ENCODE measurements at regions not wholly inside any gene's neighbourhood (a gene's known extent, or its start where the extent isn't known, plus 50 kb on each side); places are given as distances from the start of the nearest gene placed in this dataset.

DNA sequence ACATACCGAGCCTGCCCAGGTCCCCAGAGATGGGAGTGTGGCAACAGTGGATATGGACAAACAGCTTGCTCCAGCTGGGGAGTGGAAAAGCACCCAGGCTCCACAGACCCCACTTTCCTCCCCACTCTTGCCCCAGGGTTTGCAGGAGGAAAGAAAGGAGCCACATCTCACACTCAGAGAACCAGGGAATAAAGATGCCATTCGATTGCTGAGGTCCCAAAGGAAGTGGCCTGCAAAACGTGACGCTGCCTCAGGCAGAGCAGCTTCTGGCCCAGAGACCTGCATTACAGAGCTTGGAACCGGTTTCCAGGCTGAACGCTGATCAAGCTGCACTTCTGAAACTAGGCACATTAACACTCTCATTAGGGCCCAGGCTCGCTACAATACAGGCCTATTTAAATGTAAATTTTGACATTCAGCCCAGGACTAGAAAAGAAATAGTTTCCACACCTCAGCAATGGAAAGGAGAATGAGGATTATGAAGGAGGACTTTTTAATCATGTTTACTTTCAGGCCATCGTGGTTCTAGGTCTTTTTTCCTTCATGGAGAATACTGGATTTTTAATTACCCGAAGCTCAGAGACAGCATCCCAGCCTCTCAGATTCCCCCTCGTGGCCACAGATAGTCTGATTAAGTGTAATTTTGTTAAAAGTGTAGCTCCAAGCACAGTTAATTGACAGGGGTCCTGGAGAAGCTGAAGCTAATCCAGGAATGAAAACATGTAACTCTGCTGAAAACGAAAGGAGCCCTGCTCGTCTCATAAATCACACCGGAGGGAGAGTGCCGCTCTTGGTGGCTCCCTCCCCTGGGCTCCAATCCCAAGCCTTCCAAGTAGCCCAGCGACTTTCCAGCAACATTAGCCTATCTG lies 221.3 kb upstream of the RAB6C start:
- Histone ChIP-seq H4K20me1 (replicated peaks; ENCODE audit: control insufficient read depth, extremely low read depth, insufficient read depth, low read length) (no peaks in the 10 kb centered on the region), H3K4me3 (replicated peaks in 1 of 3; ENCODE audit: insufficient read depth in 1 of 3, low read depth in 1 of 3, low read length in 3 of 3) (no peak overlapping the region), H3K9me1 (replicated peaks; ENCODE audit: control insufficient read depth, extremely low read depth, insufficient read depth, low read length) (no peaks in the 10 kb centered on the region), H3K4me2 (ENCODE audit: insufficient read depth, low read length) (no peak overlapping the region), H3K9me3 (replicated peaks; ENCODE audit: control insufficient read depth, insufficient read depth, low read length) (peaks cover 2% of the 10 kb centered on the region), H3K9ac (replicated peaks; ENCODE audit: extremely low read depth, insufficient read depth, low read length) (no peak overlapping the region), H3K27me3 (ENCODE audit: control insufficient read depth in 2 of 2, insufficient read depth in 2 of 2, low read length in 2 of 2) (no peaks in the 10 kb centered on the region), H3K4me1 (ENCODE audit: control insufficient read depth, extremely low read depth, insufficient read depth, low read length) (no peaks in the 10 kb centered on the region), H3K36me3 (ENCODE audit: control insufficient read depth in 2 of 2, extremely low read depth in 1 of 2, insufficient read depth in 2 of 2, low read length in 2 of 2) (no peaks in the 10 kb centered on the region), H3K27ac (ENCODE audit: insufficient read depth, low read depth, low read length) (no peak overlapping the region), H3K79me2 (ENCODE audit: control insufficient read depth, insufficient read depth, low read length) (no peaks in the 10 kb centered on the region), H2AFZ (ENCODE audit: low read depth, low read length) (no peak overlapping the region)
- no peak for DNase-seq (ENCODE audit: low read depth, low spot score)
- dilution Hi-C loops (cut with MboI; ENCODE audit: extremely low pct_ligation_motif_present, low sequenced_read_pairs), result no loop called here
- no peak for TF ChIP-seq FOS (IDR thresholded peaks at IDR 0.05; ENCODE audit: borderline replicate concordance, insufficient read depth, low read length)
- no peak for TF ChIP-seq POLR2A (IDR thresholded peaks at IDR 0.05; ENCODE audit: low read depth, low read length)
- no peak for TF ChIP-seq JUN (IDR thresholded peaks at IDR 0.05; ENCODE audit: borderline replicate concordance, insufficient read depth, insufficient read length, low read depth)
- TF ChIP-seq POLR2AphosphoS5 (IDR thresholded peaks at IDR 0.05; ENCODE audit: insufficient read depth, low read depth, low read length), result no peak
- TF ChIP-seq MYC (IDR thresholded peaks at IDR 0.05; ENCODE audit: low read depth, low read length), result no peak
- no peak for TF ChIP-seq GATA2 (IDR thresholded peaks at IDR 0.05; ENCODE audit: insufficient read depth, insufficient read length, low read depth, low read length)
- TF ChIP-seq, protein P1, sequence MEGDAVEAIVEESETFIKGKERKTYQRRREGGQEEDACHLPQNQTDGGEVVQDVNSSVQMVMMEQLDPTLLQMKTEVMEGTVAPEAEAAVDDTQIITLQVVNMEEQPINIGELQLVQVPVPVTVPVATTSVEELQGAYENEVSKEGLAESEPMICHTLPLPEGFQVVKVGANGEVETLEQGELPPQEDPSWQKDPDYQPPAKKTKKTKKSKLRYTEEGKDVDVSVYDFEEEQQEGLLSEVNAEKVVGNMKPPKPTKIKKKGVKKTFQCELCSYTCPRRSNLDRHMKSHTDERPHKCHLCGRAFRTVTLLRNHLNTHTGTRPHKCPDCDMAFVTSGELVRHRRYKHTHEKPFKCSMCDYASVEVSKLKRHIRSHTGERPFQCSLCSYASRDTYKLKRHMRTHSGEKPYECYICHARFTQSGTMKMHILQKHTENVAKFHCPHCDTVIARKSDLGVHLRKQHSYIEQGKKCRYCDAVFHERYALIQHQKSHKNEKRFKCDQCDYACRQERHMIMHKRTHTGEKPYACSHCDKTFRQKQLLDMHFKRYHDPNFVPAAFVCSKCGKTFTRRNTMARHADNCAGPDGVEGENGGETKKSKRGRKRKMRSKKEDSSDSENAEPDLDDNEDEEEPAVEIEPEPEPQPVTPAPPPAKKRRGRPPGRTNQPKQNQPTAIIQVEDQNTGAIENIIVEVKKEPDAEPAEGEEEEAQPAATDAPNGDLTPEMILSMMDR (IDR thresholded peaks at IDR 0.05; ENCODE audit: extremely low read depth in 1 of 2, insufficient read depth in 1 of 2, low read depth in 1 of 2, low read length in 2 of 2), result no peak
- TF ChIP-seq, protein P2, sequence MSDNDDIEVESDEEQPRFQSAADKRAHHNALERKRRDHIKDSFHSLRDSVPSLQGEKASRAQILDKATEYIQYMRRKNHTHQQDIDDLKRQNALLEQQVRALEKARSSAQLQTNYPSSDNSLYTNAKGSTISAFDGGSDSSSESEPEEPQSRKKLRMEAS (IDR thresholded peaks at IDR 0.05; ENCODE audit: insufficient read depth, insufficient read length), result no peak
- no peak for TF ChIP-seq EZH2 (IDR thresholded peaks at IDR 0.05; ENCODE audit: borderline replicate concordance, low read depth, low read length, severe bottlenecking)
- intact Hi-C loops (cut with micrococcal nuclease), result no loop called here
- BruUV-seq (replicated peaks), result no TSS peak
- FAIRE-seq, result no peak
- POLR2A ChIA-PET, result no interaction called here
- CTCF ChIA-PET, result no interaction called here
